C4-2B (cell line): ENCODE measurements at regions not wholly inside any gene's neighbourhood (a gene's known extent, or its start where the extent isn't known, plus 50 kb on each side); places are given as distances from the start of the nearest gene placed in this dataset.

Source experiments
- CTCF ChIP-seq: fragments of 450-650 bp; conservative IDR thresholded peaks from 2 replicates; pipeline ENCODE4 v1.5.1; 2017; ENCODE audit warnings: mild to moderate bottlenecking
- ZFX ChIP-seq: fragments of 450-650 bp; IDR thresholded peaks from 2 replicates; pipeline ENCODE4 v1.6.1; 2017

DNA sequence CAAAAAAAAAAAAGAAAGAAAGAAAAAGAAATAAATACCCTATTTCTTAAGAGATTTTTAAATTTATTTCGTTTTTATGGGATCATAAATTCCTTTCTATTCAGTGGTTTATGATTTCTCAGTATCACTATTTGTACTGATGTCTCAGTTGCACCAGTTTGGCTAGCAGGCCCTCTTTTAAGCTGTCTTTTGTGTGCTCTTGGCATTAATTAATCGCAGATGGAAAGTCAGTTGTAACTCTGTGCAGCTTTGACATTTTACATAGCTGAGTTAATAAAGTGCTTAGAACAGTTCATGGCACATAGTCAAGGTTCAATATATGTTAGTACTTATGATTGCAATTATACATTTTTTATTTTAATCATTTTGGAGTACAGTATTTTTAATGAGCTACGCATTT lies 123.7 kb upstream of the NUDT6 start:
- TF ChIP-seq CTCF, result no peak
- TF ChIP-seq ZFX, result no peak
